Lung (tissue), 11 donors: ENCODE measurements at regions not wholly inside any gene's neighbourhood (a gene's known extent, or its start where the extent isn't known, plus 50 kb on each side); places are given as distances from the start of the nearest gene placed in this dataset.
A peak's percentile ranks its signal among the peaks of the same experiment; 100 is the strongest.

Source experiments
- ATAC-seq: fragments of 200-7000 bp; cut with Tn5 transposase; one replicate; pipeline ENCODE4 v1.9.1; 2020; ENCODE audit warnings: moderate number of reproducible peaks; ENCODE audit not compliant: insufficient read depth, low FRiP score
- DNase-seq, 3 donors: peaks; one replicate each; pipeline ENCODE4 v3.0.0-alpha.2; 2013 to 2017
- H3K27ac ChIP-seq, 2 donors: one replicate each; pipeline ENCODE4 v1.5.1; 2013; ENCODE audit warnings: mild to moderate bottlenecking in 2 of 2, moderate library complexity in 2 of 2, control low read depth in 1 of 2, inconsistent platforms in 1 of 2, low read depth in 1 of 2, low read length in 1 of 2
- H3K27me3 ChIP-seq, 3 donors: one replicate each; pipeline ENCODE4 v1.5.1; 2013; ENCODE audit warnings: low read length in 2 of 3; ENCODE audit not compliant: control insufficient read depth in 3 of 3, insufficient read depth in 3 of 3
- H3K36me3 ChIP-seq, 4 donors: one replicate each; pipeline ENCODE4 v1.5.1; 2013; ENCODE audit warnings: low read length in 4 of 4, mild to moderate bottlenecking in 1 of 4, moderate library complexity in 1 of 4; ENCODE audit not compliant: control insufficient read depth in 4 of 4, insufficient read depth in 4 of 4
- H3K4me1 ChIP-seq, 5 donors: one replicate each; pipeline ENCODE4 v1.5.1; 2013; ENCODE audit warnings: low read length in 5 of 5, mild to moderate bottlenecking in 2 of 5, moderate library complexity in 1 of 5; ENCODE audit not compliant: control insufficient read depth in 5 of 5, insufficient read depth in 5 of 5
- H3K4me3 ChIP-seq: one replicate; pipeline ENCODE4 v1.5.1; 2013; ENCODE audit warnings: mild to moderate bottlenecking, control low read depth, moderate library complexity
- H3K9ac ChIP-seq, 2 donors: one replicate each; pipeline ENCODE4 v1.5.1; 2013; ENCODE audit warnings: low read length in 2 of 2, control low read depth in 1 of 2; ENCODE audit not compliant: insufficient read depth in 1 of 2
- H3K9me3 ChIP-seq, 4 donors: one replicate each; pipeline ENCODE4 v1.5.1; 2013; ENCODE audit warnings: low read length in 3 of 4, mild to moderate bottlenecking in 1 of 4, moderate library complexity in 1 of 4; ENCODE audit not compliant: control insufficient read depth in 4 of 4, insufficient read depth in 3 of 4
- WGBS, 2 donors: extraction: QIAGEN DNeasy Blood & Tissue Kit; methylation state at CpG; one replicate each; pipeline ENCODE4 v1.1.7; 2013; 5-methylcytosine and 5-hydroxymethylcytosine counted together
- TF ChIP-seq, protein P1 (sequence below): IDR thresholded peaks from 2 replicates; pipeline ENCODE4 v1.5.1; 2012; ENCODE audit warnings: mild to moderate bottlenecking; ENCODE audit errors: control extremely low read depth, extremely low read depth
- donor health status: control.
- donor health status: control.
- donor health status: Bipolar disorder and iron deficiency.
- donor health status: healthy.
- donor health status: DM: yes; HTN: yes; CAD: no.

GRCh38 chr16:64543031-64543430, 578.8 kb downstream of the CDH11 start:
- no peak overlapping the region for H3K9ac ChIP-seq
- no peaks in the 10 kb centered on the region for H3K36me3 ChIP-seq
- WGBS, 2 donors = 83 to 93% methylated on average over 1 of the region's 1 CpG
- H3K27ac ChIP-seq = no peak overlapping the region
- H3K4me1 ChIP-seq = peaks cover 0 to 5% (median 0%) of the 10 kb centered on the region in 5 donors
- H3K4me3 ChIP-seq = no peak overlapping the region
- peaks cover 0 to 3% (median 0%) of the 10 kb centered on the region in 3 donors for H3K27me3 ChIP-seq
- TF ChIP-seq, protein P1, sequence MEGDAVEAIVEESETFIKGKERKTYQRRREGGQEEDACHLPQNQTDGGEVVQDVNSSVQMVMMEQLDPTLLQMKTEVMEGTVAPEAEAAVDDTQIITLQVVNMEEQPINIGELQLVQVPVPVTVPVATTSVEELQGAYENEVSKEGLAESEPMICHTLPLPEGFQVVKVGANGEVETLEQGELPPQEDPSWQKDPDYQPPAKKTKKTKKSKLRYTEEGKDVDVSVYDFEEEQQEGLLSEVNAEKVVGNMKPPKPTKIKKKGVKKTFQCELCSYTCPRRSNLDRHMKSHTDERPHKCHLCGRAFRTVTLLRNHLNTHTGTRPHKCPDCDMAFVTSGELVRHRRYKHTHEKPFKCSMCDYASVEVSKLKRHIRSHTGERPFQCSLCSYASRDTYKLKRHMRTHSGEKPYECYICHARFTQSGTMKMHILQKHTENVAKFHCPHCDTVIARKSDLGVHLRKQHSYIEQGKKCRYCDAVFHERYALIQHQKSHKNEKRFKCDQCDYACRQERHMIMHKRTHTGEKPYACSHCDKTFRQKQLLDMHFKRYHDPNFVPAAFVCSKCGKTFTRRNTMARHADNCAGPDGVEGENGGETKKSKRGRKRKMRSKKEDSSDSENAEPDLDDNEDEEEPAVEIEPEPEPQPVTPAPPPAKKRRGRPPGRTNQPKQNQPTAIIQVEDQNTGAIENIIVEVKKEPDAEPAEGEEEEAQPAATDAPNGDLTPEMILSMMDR = no peak
- no peaks in the 10 kb centered on the region for H3K9me3 ChIP-seq
- DNase-seq = peak in 2 of 3 donors; percentile 10 to 25
- ATAC-seq = no peak

DNA sequence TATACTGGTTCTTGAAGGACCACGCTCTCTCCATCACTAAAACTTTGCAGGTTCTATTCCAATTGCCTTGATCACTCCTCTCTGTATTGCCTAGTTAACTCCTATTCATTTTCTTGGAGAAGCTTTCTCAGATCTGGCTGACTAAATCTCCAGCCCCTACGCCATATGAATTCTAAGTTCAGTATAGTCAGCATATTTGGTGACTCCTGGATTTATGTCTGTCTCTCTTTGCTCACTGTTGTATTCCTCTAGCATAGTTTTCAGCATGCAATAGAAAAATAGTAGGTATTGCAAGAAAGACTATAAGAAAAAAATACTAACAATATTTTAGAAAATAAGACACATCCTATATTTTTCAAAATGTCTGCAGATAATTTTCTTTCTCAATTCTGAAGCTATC, 579.7 kb downstream of the CDH11 start:
- peaks cover 0 to 3% (median 0%) of the 10 kb centered on the region in 3 donors for H3K27me3 ChIP-seq
- DNase-seq (no peak), ATAC-seq (no peak)
- WGBS, 2 donors = 86 to 90% methylated on average over 2 of the region's 2 CpGs
- H3K36me3 ChIP-seq = no peaks in the 10 kb centered on the region
- no peaks in the 10 kb centered on the region for H3K9me3 ChIP-seq
- H3K4me3 ChIP-seq = no peak overlapping the region
- H3K27ac ChIP-seq = no peak overlapping the region
- H3K4me1 ChIP-seq = peaks cover 0 to 5% (median 0%) of the 10 kb centered on the region in 5 donors
- no peak overlapping the region for H3K9ac ChIP-seq
- TF ChIP-seq, protein P1 = no peak

DNA sequence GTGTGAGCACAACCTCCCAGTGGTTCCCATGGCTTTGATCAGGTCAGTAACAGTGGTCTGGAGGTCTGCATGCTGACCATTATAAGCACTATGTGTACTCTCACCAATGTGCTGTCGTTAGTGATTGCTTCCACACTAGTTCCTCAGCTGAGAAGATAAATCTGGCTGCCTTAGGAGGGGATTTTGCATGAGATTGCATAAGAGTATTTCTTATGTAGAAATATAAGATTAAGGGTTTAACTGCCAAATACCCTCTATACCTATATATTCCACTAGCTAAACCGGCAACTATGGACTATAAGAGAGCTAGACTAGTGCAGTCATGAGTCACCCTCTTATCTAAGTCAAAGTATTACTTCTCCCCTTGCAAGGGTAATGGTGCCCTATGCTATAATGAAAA, 580.2 kb downstream of the CDH11 start:
- no peak overlapping the region for H3K9ac ChIP-seq
- H3K4me3 ChIP-seq = no peak overlapping the region
- no peak overlapping the region for H3K27ac ChIP-seq
- peaks cover 0 to 5% (median 0%) of the 10 kb centered on the region in 5 donors for H3K4me1 ChIP-seq
- WGBS, 2 donors = 71 to 76% methylated on average over 2 of the region's 2 CpGs
- TF ChIP-seq, protein P1 = no peak
- DNase-seq (peak in 1 of 3 donors; percentile 20), ATAC-seq (no peak)
- H3K36me3 ChIP-seq = no peaks in the 10 kb centered on the region
- H3K27me3 ChIP-seq = peaks cover 0 to 3% (median 0%) of the 10 kb centered on the region in 3 donors
- H3K9me3 ChIP-seq = no peaks in the 10 kb centered on the region

DNA sequence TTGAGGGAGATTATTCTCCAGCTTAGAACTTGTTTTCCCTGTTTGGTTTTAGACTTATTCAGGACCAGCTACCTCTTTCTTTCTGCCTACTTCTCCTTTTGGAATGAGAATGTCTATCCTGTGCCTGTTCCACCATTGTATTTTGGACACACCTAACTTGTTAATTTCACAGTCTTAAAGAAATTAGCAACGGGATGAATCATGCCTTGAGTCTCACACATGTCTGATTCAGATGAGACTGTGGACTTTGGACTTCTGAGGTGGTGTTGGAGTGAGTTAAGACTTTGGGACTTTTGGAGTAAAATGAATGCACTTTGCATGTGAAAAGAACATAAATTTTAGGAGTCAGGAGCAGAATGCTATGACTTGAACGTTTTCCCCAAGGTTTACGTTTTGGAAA, 581.4 kb downstream of the CDH11 start:
- H3K4me3 ChIP-seq = no peak overlapping the region
- peaks cover 0 to 2% (median 0%) of the 10 kb centered on the region in 4 donors for H3K9me3 ChIP-seq
- no peak overlapping the region for H3K9ac ChIP-seq
- TF ChIP-seq, protein P1 = no peak
- H3K27ac ChIP-seq = no peak overlapping the region
- H3K27me3 ChIP-seq = peaks cover 0 to 3% (median 0%) of the 10 kb centered on the region in 3 donors
- H3K4me1 ChIP-seq = peaks cover 0 to 5% (median 0%) of the 10 kb centered on the region in 5 donors
- ATAC-seq = no peak
- WGBS, 2 donors = 75 to 78% methylated on average over 3 of the region's 3 CpGs
- no peak for DNase-seq
- no peaks in the 10 kb centered on the region for H3K36me3 ChIP-seq
